Adrenal gland (tissue), 9 donors: ENCODE measurements at regions not wholly inside any gene's neighbourhood (a gene's known extent, or its start where the extent isn't known, plus 50 kb on each side); places are given as distances from the start of the nearest gene placed in this dataset.

Experiments
- DNase-seq, 7 donors: peaks; one replicate each; pipeline ENCODE4 v3.0.0-alpha.2; 2019 to 2020
- H3K27ac ChIP-seq, 5 donors: fragments of 200-600 bp; sonication (generic) in 4 of 5; 1 replicate in 3 of 5; 2 replicates in 2 of 5; pipeline versions ENCODE4 v1.5.1 to v1.8.0; 2016 to 2020; ENCODE audit warnings: mild to moderate bottlenecking in 1 of 5
- H3K27me3 ChIP-seq: fragments of 200-600 bp; 2 replicates; pipeline ENCODE4 v1.8.0; 2021
- H3K36me3 ChIP-seq, 2 donors: fragments of 200-600 bp; replicated peaks in 1 of 2; 1 replicate in 1 of 2; 2 replicates in 1 of 2; pipeline versions ENCODE4 v1.5.1 to v1.8.0; 2018 to 2022
- H3K4me1 ChIP-seq, 2 donors: fragments of 200-600 bp; replicated peaks in 1 of 2; 1 replicate in 1 of 2; 2 replicates in 1 of 2; pipeline versions ENCODE4 v1.5.1 to v1.8.0; 2018 to 2021
- H3K4me3 ChIP-seq, 4 donors: fragments of 200-600 bp; sonication (generic) in 3 of 4; one replicate each; pipeline ENCODE4 v1.5.1; 2016 to 2018
- H3K9me3 ChIP-seq, 3 donors: fragments of 200-600 bp; sonication (generic) in 1 of 3; replicated peaks in 1 of 3; 1 replicate in 2 of 3; 2 replicates in 1 of 3; pipeline versions ENCODE4 v1.5.1 to v1.8.0; 2016 to 2021
- POLR2A ChIP-seq, 2 donors: fragments of 450-650 bp; IDR thresholded peaks; one replicate each; pipeline ENCODE4 v1.6.1; 2017; ENCODE audit warnings: antibody characterized with exemption in 2 of 2, mild to moderate bottlenecking in 2 of 2, moderate library complexity in 1 of 2
- WGBS, 4 donors: extraction: QIAGEN DNeasy Blood & Tissue Kit in 2 of 4; methylation state at CpG; one replicate each; pipeline versions ENCODE4 v1.1.5 to v1.1.7; 2013 to 2017; 5-methylcytosine and 5-hydroxymethylcytosine counted together
- intact Hi-C, 2 donors: fragments of 100-400 bp; cut with DNase I; formaldehyde crosslinking; loops; one replicate each; pipeline versions ENCODE4 v1.14.1 to v1.15.0; 2022 to 2023
- TF ChIP-seq, protein P1 (sequence below), 6 experiments: fragments of 450-650 bp in 4 of 6; fragments of 200-600 bp in 2 of 6; sonication (generic) in 1 of 6; IDR thresholded peaks; 1 replicate in 5 of 6; 2 replicates in 1 of 6; pipeline versions ENCODE4 v1.5.1 to v1.8.0; 2016 to 2021; ENCODE audit warnings: antibody characterized with exemption in 6 of 6, mild to moderate bottlenecking in 2 of 6, moderate library complexity in 1 of 6
- donor health status: healthy with polysubstance abuse.
- donor health status: Bipolar disorder and iron deficiency.
- donor health status: DM: yes; HTN: yes; CAD: no.
- donor health status: DM: no; HTN: no; CAD: no.
- donor health status: DM: no; HTN: no; CAD: no.

DNA sequence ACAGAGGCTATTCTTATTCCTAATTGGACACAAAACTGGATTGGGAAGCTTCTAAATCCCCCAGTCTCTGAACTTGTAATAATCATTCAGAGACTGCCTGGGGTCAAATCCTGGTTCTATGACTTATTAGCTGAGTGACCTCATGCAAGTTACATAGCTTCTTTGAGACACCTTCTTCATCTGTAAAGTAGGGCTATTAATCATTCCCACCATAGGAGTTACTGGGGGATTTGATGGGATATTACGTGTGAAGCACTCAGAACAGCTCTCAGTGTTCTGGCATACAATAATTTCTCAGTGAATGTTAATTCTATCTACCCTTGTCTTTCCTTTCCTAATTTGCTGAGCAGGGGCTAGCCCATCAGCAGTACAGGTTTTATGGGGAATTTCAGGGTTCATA, 256.7 kb upstream of the TNP1 start:
- DNase-seq: no peak

DNA sequence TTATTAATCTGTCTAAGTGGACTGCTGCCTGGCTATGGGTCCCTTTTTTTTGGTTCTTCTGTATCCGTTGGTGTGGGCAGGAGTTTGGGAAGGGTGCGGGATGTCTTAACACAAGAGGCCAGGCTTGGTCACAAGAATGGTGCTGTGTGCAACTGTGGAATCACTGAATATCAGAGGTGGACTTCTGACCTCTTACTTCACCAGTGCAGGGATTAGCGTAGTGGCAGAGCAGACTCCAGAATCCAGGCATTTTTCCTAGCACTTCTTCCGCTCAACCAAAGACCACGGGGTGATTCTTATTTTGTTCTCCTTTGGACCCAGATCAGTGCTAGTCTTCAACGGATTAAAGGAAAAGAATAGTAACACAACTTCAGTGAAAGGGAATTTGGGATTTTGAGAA, 254.3 kb upstream of the TNP1 start:
- DNase-seq: no peak
- no peak overlapping the region for H3K4me3 ChIP-seq
- H3K36me3 ChIP-seq: no peaks in the 10 kb centered on the region
- no peaks in the 10 kb centered on the region for H3K4me1 ChIP-seq
- TF ChIP-seq, protein P1, sequence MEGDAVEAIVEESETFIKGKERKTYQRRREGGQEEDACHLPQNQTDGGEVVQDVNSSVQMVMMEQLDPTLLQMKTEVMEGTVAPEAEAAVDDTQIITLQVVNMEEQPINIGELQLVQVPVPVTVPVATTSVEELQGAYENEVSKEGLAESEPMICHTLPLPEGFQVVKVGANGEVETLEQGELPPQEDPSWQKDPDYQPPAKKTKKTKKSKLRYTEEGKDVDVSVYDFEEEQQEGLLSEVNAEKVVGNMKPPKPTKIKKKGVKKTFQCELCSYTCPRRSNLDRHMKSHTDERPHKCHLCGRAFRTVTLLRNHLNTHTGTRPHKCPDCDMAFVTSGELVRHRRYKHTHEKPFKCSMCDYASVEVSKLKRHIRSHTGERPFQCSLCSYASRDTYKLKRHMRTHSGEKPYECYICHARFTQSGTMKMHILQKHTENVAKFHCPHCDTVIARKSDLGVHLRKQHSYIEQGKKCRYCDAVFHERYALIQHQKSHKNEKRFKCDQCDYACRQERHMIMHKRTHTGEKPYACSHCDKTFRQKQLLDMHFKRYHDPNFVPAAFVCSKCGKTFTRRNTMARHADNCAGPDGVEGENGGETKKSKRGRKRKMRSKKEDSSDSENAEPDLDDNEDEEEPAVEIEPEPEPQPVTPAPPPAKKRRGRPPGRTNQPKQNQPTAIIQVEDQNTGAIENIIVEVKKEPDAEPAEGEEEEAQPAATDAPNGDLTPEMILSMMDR (IDR thresholded peaks at IDR 0.05): no peak
- no peak overlapping the region for H3K27ac ChIP-seq
- H3K27me3 ChIP-seq: no peaks in the 10 kb centered on the region
- 86 to 91% (median 90%) methylated on average over 6 of the region's 6 CpGs for WGBS, 4 donors
- no peaks in the 10 kb centered on the region for H3K9me3 ChIP-seq
- intact Hi-C loops: no loop called here

More for the DNA sequence above, 256.7 kb upstream of the TNP1 start:
- TF ChIP-seq, protein P1 (IDR thresholded peaks at IDR 0.05): no peak
- TF ChIP-seq POLR2A (IDR thresholded peaks at IDR 0.05): no peak
- 83 to 100% (median 93%) methylated on average over 1 of the region's 1 CpG for WGBS, 4 donors
- H3K27ac ChIP-seq: no peak overlapping the region
- intact Hi-C loops: no loop called here
- no peak overlapping the region for H3K4me3 ChIP-seq
- no peaks in the 10 kb centered on the region for H3K27me3 ChIP-seq
- H3K36me3 ChIP-seq: no peaks in the 10 kb centered on the region
- no peaks in the 10 kb centered on the region for H3K4me1 ChIP-seq
- H3K9me3 ChIP-seq: no peaks in the 10 kb centered on the region

DNA sequence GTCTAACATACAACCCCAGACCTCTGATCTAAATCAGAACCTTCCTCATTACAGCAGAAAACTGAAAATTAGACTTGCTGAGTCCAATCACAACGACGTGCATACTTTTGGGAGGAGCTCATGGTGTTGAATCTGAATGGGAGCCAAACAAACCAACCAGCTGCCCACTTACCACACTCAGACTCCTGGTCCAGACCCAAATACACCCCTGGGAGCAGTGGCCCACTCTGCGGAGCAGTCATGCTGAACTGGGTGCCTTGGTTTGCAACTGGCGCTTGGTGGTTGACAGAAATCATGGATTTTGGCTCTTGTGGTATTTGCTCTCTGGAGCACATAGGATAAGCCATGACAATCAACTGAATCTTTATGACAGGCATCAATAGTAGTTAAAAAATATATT, 253.6 kb upstream of the TNP1 start:
- TF ChIP-seq POLR2A (IDR thresholded peaks at IDR 0.05): no peak
- TF ChIP-seq, protein P1 (IDR thresholded peaks at IDR 0.05): no peak
- Histone ChIP-seq H3K27me3 (no peaks in the 10 kb centered on the region), H3K36me3 (no peaks in the 10 kb centered on the region), H3K4me1 (no peaks in the 10 kb centered on the region), H3K4me3 (no peak overlapping the region), H3K9me3 (no peaks in the 10 kb centered on the region), H3K27ac (no peak overlapping the region)
- DNase-seq: no peak
- 96 to 98% (median 97%) methylated on average over 2 to 4 of the region's 4 CpGs for WGBS, 4 donors
- intact Hi-C loops: no loop called here

DNA sequence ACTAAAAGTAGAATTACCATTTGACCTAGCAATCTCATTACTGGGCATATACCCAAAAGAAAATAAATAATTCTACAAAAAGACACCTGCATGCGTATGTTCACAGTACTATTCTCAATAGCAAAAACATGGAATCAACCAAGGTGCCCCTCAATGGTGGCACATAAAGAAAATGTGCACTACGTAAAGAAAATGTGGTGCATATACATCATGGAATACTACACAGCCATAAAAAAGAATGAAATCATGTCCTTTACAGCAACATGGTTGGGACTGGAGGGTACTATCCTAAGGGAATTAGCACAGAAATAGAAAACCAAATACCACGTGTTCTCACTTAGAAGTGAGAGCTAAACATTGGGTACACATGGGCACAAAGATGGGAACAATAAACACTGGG, 250.7 kb upstream of the TNP1 start:
- H3K27me3 ChIP-seq: no peaks in the 10 kb centered on the region
- TF ChIP-seq, protein P1 (IDR thresholded peaks at IDR 0.05): no peak
- no peak for TF ChIP-seq POLR2A (IDR thresholded peaks at IDR 0.05)
- no peak overlapping the region for H3K4me3 ChIP-seq
- WGBS, 4 donors: 65 to 80% (median 77%) methylated on average over 3 of the region's 3 CpGs
- no peaks in the 10 kb centered on the region for H3K36me3 ChIP-seq
- no peaks in the 10 kb centered on the region for H3K4me1 ChIP-seq
- no peaks in the 10 kb centered on the region for H3K9me3 ChIP-seq
- H3K27ac ChIP-seq: no peak overlapping the region
- intact Hi-C loops: no loop called here
- DNase-seq: no peak
